Fibroblast of lung (primary cell): ENCODE measurements at regions not wholly inside any gene's neighbourhood (a gene's known extent, or its start where the extent isn't known, plus 50 kb on each side); places are given as distances from the start of the nearest gene placed in this dataset.
A peak's percentile ranks its signal among the peaks of the same experiment; 100 is the strongest.

ENCODE experiments used
- DNase-seq, 2 donors: peaks; one replicate each; pipeline versions ENCODE4 v3.0.0 to v3.0.0-alpha.2; 2010; ENCODE audit warnings: low read depth in 2 of 2
- H2AFZ ChIP-seq: 2 replicates; pipeline ENCODE4 v1.5.1; 2012; ENCODE audit warnings: low read length, control low read depth, inconsistent platforms
- H3K27ac ChIP-seq: 2 replicates; pipeline ENCODE4 v1.5.1; 2011; ENCODE audit warnings: low read length, control low read depth; ENCODE audit not compliant: insufficient read depth
- H3K27me3 ChIP-seq: 2 replicates; pipeline ENCODE4 v1.5.1; 2011; ENCODE audit warnings: mild to moderate bottlenecking, low read length; ENCODE audit not compliant: control insufficient read depth, insufficient read depth
- H3K36me3 ChIP-seq: 2 replicates; pipeline ENCODE4 v1.5.1; 2011; ENCODE audit warnings: low read length; ENCODE audit not compliant: control insufficient read depth, insufficient read depth
- H3K4me1 ChIP-seq: 2 replicates; pipeline ENCODE4 v1.5.1; 2011; ENCODE audit warnings: low read length; ENCODE audit not compliant: control insufficient read depth, insufficient read depth; ENCODE audit errors: extremely low read depth
- H3K4me2 ChIP-seq: 2 replicates; pipeline ENCODE4 v1.5.1; 2011; ENCODE audit warnings: low read length, control low read depth; ENCODE audit not compliant: insufficient read depth; ENCODE audit errors: extremely low read depth
- H3K4me3 ChIP-seq, 4 experiments: fragments of 200-600 bp in 1 of 4; sonication (generic) in 1 of 4; replicated peaks in 1 of 4; 2 replicates each; pipeline ENCODE4 v1.5.1; 2011 to 2016; ENCODE audit warnings: low read length in 4 of 4, low read depth in 3 of 4, mild to moderate bottlenecking in 3 of 4, control low read depth in 2 of 4, inconsistent platforms in 1 of 4, mixed read lengths in 1 of 4; ENCODE audit not compliant: insufficient read depth in 1 of 4; ENCODE audit errors: control extremely low read depth in 1 of 4
- H3K79me2 ChIP-seq: 2 replicates; pipeline ENCODE4 v1.5.1; 2012; ENCODE audit warnings: mild to moderate bottlenecking, low read length, inconsistent platforms; ENCODE audit not compliant: control insufficient read depth, insufficient read depth
- H3K9ac ChIP-seq: 2 replicates; pipeline ENCODE4 v1.5.1; 2011; ENCODE audit warnings: mild to moderate bottlenecking, low read length, control low read depth; ENCODE audit not compliant: insufficient read depth
- H3K9me3 ChIP-seq: 2 replicates; pipeline ENCODE4 v1.5.1; 2012; ENCODE audit warnings: low read depth, low read length; ENCODE audit not compliant: control insufficient read depth, insufficient read depth
- H4K20me1 ChIP-seq: 2 replicates; pipeline ENCODE4 v1.5.1; 2011; ENCODE audit warnings: low read length; ENCODE audit not compliant: control insufficient read depth, insufficient read depth; ENCODE audit errors: extremely low read depth
- CTCF ChIP-seq, 2 donors: IDR thresholded peaks in 1 of 2; conservative IDR thresholded peaks in 1 of 2; 1 replicate in 1 of 2; 2 replicates in 1 of 2; pipeline ENCODE4 v1.5.1; 2011 to 2012; ENCODE audit warnings: low read length in 2 of 2, control low read depth in 1 of 2, inconsistent platforms in 1 of 2, low read depth in 1 of 2, mild to moderate bottlenecking in 1 of 2
- EZH2 ChIP-seq: IDR thresholded peaks from 2 replicates; pipeline ENCODE4 v1.5.1; 2012; ENCODE audit warnings: low read length, control low read depth, mild to moderate bottlenecking; ENCODE audit errors: missing control alignments

- no peak for DNase-seq
- Histone ChIP-seq H3K9ac (no peak overlapping the region), H2AFZ (no peak overlapping the region), H3K27me3 (no peaks in the 10 kb centered on the region), H3K9me3 (no peaks in the 10 kb centered on the region), H3K36me3 (no peaks in the 10 kb centered on the region), H3K79me2 (no peaks in the 10 kb centered on the region), H3K4me3 (no peak overlapping the region), H3K27ac (no peak overlapping the region), H3K4me2 (no peak overlapping the region), H4K20me1 (no peaks in the 10 kb centered on the region), H3K4me1 (no peaks in the 10 kb centered on the region)
- TF ChIP-seq CTCF (conservative IDR thresholded peaks at IDR 0.05 in 1 of 2, IDR thresholded peaks at IDR 0.05 in 1 of 2; ENCODE audit: low read depth in 1 of 2, low read length in 2 of 2) (no peak), EZH2 (no peak)
Observed at GRCh38 chr13:80452279-80452678, 111.4 kb upstream of the SPRY2 start.

DNA sequence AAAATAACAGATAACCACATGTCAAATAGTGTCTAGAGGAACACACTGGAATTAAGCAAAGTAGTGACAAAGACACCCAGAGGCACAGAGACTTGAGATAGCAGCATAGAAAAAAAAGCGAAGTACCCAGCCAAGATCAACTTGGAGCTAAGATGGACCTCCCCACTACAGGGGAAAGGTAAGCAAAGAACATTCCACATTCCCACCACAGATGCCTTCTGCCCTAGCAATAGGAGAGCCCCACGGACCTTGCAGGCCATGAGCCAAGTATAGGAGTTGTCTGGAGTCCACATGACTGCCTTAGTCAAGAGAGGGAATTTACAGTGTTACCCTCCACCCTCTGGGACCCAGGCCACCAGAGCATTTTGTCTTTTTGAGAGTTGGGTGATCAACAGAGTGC, 110.7 kb upstream of the SPRY2 start:
- DNase-seq = peak in 1 of 2 donors; percentile 6
- Histone ChIP-seq H3K27me3 (no peaks in the 10 kb centered on the region), H3K4me1 (no peaks in the 10 kb centered on the region), H3K4me2 (no peak overlapping the region), H2AFZ (no peak overlapping the region), H3K79me2 (no peaks in the 10 kb centered on the region), H3K9me3 (no peaks in the 10 kb centered on the region), H3K36me3 (no peaks in the 10 kb centered on the region), H4K20me1 (no peaks in the 10 kb centered on the region), H3K9ac (no peak overlapping the region), H3K4me3 (no peak overlapping the region), H3K27ac (no peak overlapping the region)
- TF ChIP-seq EZH2 (no peak), CTCF (conservative IDR thresholded peaks at IDR 0.05 in 1 of 2, IDR thresholded peaks at IDR 0.05 in 1 of 2; ENCODE audit: low read depth in 1 of 2, low read length in 2 of 2) (no peak)

GRCh38 chr13:80450386-80450785, 109.5 kb upstream of the SPRY2 start:
- H3K4me3 ChIP-seq = no peak overlapping the region
- no peaks in the 10 kb centered on the region for H3K27me3 ChIP-seq
- H3K9ac ChIP-seq = no peak overlapping the region
- H3K36me3 ChIP-seq = no peaks in the 10 kb centered on the region
- H2AFZ ChIP-seq = no peak overlapping the region
- H4K20me1 ChIP-seq = no peaks in the 10 kb centered on the region
- H3K79me2 ChIP-seq = no peaks in the 10 kb centered on the region
- no peaks in the 10 kb centered on the region for H3K4me1 ChIP-seq
- no peaks in the 10 kb centered on the region for H3K9me3 ChIP-seq
- H3K27ac ChIP-seq = no peak overlapping the region
- no peak overlapping the region for H3K4me2 ChIP-seq
- no peak for TF ChIP-seq EZH2
- no peak for TF ChIP-seq CTCF (conservative IDR thresholded peaks at IDR 0.05 in 1 of 2, IDR thresholded peaks at IDR 0.05 in 1 of 2; ENCODE audit: low read depth in 1 of 2, low read length in 2 of 2)
- no peak for DNase-seq
